ENCODE measurements at regions not wholly inside any gene's neighbourhood (a gene's known extent, or its start where the extent isn't known, plus 50 kb on each side); places are given as distances from the start of the nearest gene placed in this dataset.

DNA sequence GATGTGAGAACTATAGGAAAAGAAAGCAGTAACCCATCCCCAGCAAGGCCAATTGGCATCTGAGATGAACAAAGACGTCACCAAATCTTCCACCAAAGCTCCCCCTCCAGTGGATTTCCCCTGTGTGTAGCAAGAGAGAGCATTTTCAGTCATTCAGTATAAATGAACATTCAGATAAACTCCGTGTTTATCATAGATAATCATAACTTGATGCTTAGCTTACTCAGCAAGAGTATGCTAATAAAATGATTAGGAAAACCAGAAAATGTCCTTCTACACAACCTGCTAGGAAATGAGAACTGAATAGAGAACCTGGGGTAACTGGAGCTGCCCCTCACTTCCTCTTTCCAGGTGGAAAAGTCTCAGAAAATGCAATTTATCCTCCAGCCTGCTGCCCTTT is 198.0 kb upstream of the CCDC150 start:
- TF ChIP-seq YY1 (IDR thresholded peaks at IDR 0.05; ENCODE audit: insufficient read depth, insufficient read length) (no peak), SUZ12 (IDR thresholded peaks at IDR 0.05; ENCODE audit: extremely low read depth, insufficient read depth, insufficient read length) (no peak), ZNF274 (IDR thresholded peaks at IDR 0.05; ENCODE audit: low read depth, low read length) (no peak)
